HG02763 (cell line): ENCODE measurements at regions not wholly inside any gene's neighbourhood (a gene's known extent, or its start where the extent isn't known, plus 50 kb on each side); places are given as distances from the start of the nearest gene placed in this dataset.

ENCODE experiments used
- ATAC-seq: cut with Tn5 transposase; IDR thresholded peaks from one replicate; pipeline ENCODE4 v1.9.1; 2021; ENCODE audit warnings: mild to moderate bottlenecking, moderate library complexity; ENCODE audit not compliant: unreplicated experiment

GRCh38 chr10:111706331-111706730 is 477.2 kb downstream of the GPAM start:
- no peak for ATAC-seq

- ATAC-seq, result no peak
Measured at GRCh38 chr10:111707076-111707475, 476.5 kb downstream of the GPAM start.

- no peak for ATAC-seq
Measured at GRCh38 chr10:111709603-111710002, 474.0 kb downstream of the GPAM start.

GRCh38 chr10:111716032-111716431 is 467.5 kb downstream of the GPAM start:
- ATAC-seq, result no peak

DNA sequence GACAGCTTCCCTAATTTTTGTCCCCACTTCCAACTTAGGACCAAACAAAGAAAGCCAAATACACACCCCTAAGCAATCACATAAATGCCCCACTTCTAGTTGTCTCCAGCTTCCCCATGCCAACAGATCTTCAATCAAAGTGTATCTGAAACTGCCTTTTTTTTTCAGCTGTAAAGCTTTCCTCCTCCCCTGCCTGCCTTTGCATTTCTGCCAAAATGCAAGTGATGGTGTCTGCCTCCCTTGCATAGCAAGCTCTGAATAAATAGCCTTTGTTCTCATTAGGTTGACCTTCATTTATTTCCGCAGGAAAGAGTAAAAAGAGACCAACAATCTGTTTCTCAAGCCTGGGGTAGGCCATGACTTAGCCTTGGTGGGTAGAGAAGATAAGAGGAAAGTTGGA is 459.4 kb downstream of the GPAM start:
- ATAC-seq, result no peak

DNA sequence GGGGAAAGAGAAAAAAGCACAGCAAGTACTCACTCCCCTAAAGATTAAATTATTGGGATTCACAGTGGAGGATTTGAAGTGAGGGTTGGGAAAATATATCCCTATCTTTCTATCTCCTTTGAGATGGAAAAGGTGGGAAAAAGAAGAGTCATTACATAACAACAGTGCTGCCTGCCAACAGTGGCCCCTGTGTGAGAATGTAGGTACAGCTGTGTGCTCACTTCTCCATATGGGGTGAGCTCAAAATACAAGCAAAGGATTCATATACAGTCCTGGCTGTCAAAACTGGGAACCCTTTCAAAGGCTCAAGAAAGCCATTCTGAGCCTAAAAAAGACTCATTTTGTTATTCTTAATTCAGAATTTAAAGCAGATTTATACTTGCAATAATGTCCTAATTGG is 458.5 kb downstream of the GPAM start:
- ATAC-seq, result no peak

DNA sequence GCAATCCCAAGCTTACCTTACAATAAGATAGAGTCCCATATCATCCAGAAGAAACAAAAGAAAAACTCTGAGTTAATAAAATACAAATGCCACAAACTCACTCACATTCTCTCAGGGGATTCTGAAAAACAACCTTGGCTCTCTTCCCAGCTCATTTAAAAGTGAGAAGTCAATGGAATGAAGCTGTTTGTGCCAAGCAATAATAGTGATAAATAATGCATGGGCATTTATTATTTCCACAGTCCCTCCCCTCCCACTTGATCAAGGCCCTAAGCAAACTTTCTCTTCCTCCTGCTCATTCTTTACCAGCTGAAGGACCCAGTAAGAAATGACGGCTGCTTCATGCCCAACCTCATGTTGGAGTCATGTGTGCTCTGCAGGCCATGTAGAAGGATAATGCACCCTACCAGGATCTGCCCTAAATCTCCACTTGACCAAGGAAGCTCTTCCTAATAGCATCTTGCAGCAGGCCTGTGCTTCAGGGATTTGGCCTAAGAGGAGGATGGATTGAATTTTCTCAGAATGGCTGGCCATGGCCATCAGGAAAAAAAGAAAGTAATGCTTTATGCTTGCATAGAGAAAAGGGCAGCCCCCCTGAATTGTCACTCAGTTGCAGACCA is 451.3 kb downstream of the GPAM start:
- no peak for ATAC-seq

DNA sequence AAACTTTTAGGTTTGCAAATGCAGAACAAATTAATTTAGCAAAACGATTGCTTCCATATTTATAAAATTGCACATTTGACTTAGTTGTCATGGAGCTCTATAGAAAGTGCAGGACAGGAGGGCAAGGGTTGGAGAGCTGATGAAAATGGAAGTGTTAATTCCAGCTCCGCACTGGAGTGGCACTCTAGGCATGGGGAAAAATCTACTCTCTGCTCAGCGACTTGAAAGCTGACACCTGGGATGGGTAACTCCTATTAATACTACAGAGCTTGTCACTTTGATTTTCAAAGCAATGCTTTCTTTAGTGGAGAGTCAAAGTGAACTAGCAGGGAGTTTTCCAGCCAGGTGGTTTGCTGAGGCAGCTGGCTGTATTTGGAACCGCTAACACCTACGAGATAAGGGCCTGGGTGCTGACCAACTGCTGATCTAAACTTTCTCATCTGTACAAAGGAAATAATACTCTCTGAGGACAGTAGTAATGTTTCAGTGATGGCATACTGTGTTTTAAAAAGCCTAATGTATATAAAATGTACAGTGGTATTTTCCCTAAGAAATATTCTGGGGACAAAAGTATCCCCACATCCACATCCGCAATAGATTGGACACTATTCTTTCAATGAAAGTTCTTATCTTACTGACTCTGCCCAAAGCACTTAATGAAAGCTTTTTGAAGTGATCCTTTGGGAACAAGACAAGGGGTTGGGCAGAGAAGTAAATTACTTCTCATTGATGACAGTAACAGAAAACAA is 444.3 kb downstream of the GPAM start:
- ATAC-seq, result no peak

GRCh38 chr10:111739874-111740139 is 443.8 kb downstream of the GPAM start:
- no peak for ATAC-seq

GRCh38 chr10:111745982-111746381 is 437.6 kb downstream of the GPAM start:
- ATAC-seq, result no peak

DNA sequence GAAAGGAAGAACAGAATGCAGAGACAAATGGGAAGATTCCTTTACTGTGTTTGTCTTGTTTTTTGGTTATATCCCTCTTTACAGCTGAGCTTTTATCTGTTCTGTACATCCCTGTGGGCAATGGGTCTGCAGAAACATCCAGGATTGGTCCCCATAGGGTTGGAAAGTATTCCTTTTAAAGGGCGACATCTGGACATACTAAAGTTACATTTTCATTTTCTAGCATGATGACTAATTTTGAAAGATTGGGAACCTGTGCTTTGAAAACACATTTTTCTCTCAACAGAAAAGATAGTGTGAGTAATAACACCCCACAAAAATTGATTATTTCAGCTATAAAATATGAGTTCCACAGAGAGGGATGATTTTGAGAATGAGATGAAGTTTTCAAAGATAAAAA is 435.8 kb downstream of the GPAM start:
- ATAC-seq, result no peak

DNA sequence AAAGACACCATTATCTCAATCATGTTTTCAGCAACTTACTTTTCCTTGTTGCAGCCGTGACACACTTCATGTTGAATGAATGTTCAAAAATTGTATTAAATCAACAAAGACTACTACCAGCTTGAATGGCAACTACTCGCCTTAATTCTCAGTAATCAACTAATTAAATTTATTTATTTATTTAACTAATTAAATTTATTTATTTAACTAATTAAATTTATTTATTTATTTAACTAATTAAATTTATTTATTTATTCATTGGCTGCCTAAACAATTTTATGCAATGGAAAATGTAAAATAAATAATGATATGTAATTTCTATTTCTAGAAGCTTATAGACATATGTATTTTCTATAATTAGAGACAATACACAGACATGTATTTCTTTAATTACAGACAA is 435.4 kb downstream of the GPAM start:
- no peak for ATAC-seq

GRCh38 chr10:111750165-111750849 is 433.3 kb downstream of the GPAM start:
- ATAC-seq, result no peak

DNA sequence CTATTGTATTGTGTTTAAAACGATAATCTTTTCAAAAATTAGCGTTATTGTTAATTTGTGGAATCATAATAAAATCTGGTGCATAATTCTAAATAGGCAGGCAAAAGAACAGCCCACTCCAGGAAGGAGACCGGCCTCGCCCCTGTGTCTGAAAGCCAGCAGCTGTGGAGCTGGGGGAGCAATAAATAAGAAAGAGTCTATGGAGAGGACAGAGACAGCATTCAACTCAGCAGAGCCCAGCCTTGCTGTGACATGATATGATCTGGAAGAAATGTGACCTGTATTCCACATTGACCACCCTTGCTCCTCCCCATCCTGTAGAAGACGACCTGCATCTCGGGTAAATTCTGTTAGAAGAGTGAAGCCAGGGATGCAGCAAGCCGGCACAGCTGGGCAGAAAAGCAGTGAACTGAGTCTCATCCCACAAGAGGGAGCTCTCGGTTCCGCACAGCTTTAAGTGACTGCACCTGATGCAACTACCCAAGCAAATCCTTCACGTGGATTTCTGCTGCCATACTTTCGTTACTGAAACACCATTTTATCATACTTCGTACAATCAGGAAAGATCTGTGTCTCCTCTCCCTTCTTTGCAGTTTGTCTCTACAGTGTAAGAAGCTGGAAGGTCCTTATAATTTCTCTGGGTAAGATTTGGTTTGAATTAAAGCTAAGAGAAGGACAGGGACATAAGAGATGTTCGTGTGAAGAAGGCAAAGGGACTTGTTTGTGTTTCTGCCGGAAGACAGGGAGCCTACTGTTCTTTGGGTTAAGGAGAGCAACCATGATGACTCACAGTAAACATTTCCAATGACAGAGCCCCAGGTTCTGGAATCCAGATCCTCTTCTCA is 427.1 kb downstream of the GPAM start:
- no peak for ATAC-seq

DNA sequence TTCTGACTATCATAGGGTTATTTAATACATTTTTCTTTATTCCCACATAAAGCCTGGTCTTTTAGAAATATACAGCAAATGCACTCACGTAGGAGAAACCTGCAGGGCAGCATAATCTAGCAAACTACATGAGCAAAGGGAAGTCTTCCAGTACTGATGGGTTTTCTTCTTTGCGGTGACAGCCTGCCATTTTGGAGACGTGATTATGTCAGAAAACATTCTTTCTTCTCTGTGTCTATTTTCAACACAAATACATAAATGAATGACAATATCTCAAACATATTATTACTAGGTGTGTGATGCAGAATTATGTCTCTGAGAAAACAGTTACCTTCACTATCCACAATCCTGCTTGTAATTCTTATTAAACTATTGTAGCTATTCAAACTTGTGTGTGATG is 425.0 kb downstream of the GPAM start:
- no peak for ATAC-seq

DNA sequence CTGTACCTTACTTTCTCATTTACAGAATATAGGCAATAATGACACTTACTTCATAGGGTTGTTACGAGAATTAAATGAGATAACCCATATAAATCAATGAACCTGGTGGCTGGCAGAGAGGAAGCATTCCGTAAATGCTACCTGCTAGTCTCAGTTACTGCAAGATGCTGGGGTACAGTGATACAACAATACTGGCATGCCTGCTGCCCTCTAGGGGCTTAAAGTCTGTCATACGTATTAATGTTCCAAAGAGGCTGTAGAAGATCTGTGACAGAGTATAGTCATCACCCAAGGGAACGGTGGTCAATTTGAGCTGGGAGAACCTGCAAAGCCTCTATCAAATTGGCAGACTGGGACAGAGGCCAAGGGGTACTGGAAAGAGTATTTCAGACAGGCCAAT is 421.5 kb downstream of the GPAM start:
- ATAC-seq, result no peak

DNA sequence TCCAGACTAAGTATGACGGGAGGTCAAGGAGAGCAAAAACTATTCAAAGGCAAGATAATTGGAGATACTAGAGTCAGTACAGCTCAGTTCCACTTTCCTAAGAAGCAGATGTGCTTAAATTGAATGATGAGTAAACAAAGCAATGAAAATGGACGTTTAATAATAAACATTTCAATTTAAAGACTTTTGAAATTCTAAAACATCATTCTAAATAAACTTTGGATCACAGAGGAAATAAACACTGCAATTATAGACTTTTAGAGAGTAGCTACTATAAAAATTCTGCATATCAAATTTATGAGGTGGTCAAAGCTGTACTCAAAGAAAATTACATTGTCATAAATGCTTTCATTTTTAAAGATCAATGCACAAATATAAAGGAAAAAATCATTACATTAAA is 418.3 kb downstream of the GPAM start:
- ATAC-seq, result no peak

GRCh38 chr10:111766464-111766863 is 417.1 kb downstream of the GPAM start:
- no peak for ATAC-seq

- no peak for ATAC-seq
Measured at GRCh38 chr10:111767661-111768060, 415.9 kb downstream of the GPAM start.

DNA sequence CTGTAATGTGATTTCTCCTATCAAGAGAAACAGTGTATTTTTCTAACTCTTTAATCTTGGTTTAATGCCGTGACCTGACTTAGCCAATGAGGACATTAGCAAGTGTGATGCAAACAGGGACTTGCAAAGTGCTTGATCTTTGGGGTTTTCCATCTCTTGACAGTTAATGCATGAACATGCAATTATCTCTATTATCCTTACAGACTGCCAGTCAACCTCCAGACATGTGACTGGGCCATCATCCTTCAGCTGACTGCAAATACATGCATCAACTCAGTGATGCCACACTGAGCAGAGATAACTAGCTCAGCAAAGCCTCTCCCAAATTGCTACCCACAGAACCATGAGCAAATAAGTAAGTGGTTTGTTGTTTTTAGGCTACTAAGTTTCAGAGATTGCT is 409.6 kb downstream of the GPAM start:
- no peak for ATAC-seq

GRCh38 chr10:111774486-111774885 is 409.1 kb downstream of the GPAM start:
- ATAC-seq, result no peak

DNA sequence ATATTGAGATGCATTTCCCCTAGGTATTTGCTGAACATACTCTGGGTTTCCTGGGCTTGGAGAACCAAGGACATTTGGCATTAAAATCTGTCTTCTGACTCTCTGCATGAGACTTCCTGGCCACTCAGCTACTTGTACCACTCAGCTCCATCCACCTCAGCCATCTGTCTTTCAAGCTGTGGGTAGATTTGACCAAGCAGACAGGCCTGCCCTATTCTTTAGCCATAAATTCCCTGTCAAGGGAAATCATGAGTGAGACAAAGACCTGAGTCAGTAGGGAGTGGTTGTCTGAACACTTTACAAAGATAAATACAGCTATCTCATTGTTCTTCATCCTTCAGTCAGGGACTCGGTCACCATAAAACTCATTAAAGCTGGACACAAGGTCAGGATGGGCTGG is 399.1 kb downstream of the GPAM start:
- no peak for ATAC-seq
